Fibroblast of lung (primary cell): ENCODE measurements at regions not wholly inside any gene's neighbourhood (a gene's known extent, or its start where the extent isn't known, plus 50 kb on each side); places are given as distances from the start of the nearest gene placed in this dataset.

Experiments
- DNase-seq, 2 donors: peaks; one replicate each; pipeline versions ENCODE4 v3.0.0 to v3.0.0-alpha.2; 2010; ENCODE audit warnings: low read depth in 2 of 2
- H2AFZ ChIP-seq: 2 replicates; pipeline ENCODE4 v1.5.1; 2012; ENCODE audit warnings: low read length, control low read depth, inconsistent platforms
- H3K27ac ChIP-seq: 2 replicates; pipeline ENCODE4 v1.5.1; 2011; ENCODE audit warnings: low read length, control low read depth; ENCODE audit not compliant: insufficient read depth
- H3K27me3 ChIP-seq: 2 replicates; pipeline ENCODE4 v1.5.1; 2011; ENCODE audit warnings: mild to moderate bottlenecking, low read length; ENCODE audit not compliant: control insufficient read depth, insufficient read depth
- H3K36me3 ChIP-seq: 2 replicates; pipeline ENCODE4 v1.5.1; 2011; ENCODE audit warnings: low read length; ENCODE audit not compliant: control insufficient read depth, insufficient read depth
- H3K4me1 ChIP-seq: 2 replicates; pipeline ENCODE4 v1.5.1; 2011; ENCODE audit warnings: low read length; ENCODE audit not compliant: control insufficient read depth, insufficient read depth; ENCODE audit errors: extremely low read depth
- H3K4me2 ChIP-seq: 2 replicates; pipeline ENCODE4 v1.5.1; 2011; ENCODE audit warnings: low read length, control low read depth; ENCODE audit not compliant: insufficient read depth; ENCODE audit errors: extremely low read depth
- H3K4me3 ChIP-seq, 4 experiments: fragments of 200-600 bp in 1 of 4; sonication (generic) in 1 of 4; replicated peaks in 1 of 4; 2 replicates each; pipeline ENCODE4 v1.5.1; 2011 to 2016; ENCODE audit warnings: low read length in 4 of 4, low read depth in 3 of 4, mild to moderate bottlenecking in 3 of 4, control low read depth in 2 of 4, inconsistent platforms in 1 of 4, mixed read lengths in 1 of 4; ENCODE audit not compliant: insufficient read depth in 1 of 4; ENCODE audit errors: control extremely low read depth in 1 of 4
- H3K79me2 ChIP-seq: 2 replicates; pipeline ENCODE4 v1.5.1; 2012; ENCODE audit warnings: mild to moderate bottlenecking, low read length, inconsistent platforms; ENCODE audit not compliant: control insufficient read depth, insufficient read depth
- H3K9ac ChIP-seq: 2 replicates; pipeline ENCODE4 v1.5.1; 2011; ENCODE audit warnings: mild to moderate bottlenecking, low read length, control low read depth; ENCODE audit not compliant: insufficient read depth
- H3K9me3 ChIP-seq: 2 replicates; pipeline ENCODE4 v1.5.1; 2012; ENCODE audit warnings: low read depth, low read length; ENCODE audit not compliant: control insufficient read depth, insufficient read depth
- H4K20me1 ChIP-seq: 2 replicates; pipeline ENCODE4 v1.5.1; 2011; ENCODE audit warnings: low read length; ENCODE audit not compliant: control insufficient read depth, insufficient read depth; ENCODE audit errors: extremely low read depth
- CTCF ChIP-seq, 2 donors: IDR thresholded peaks in 1 of 2; conservative IDR thresholded peaks in 1 of 2; 1 replicate in 1 of 2; 2 replicates in 1 of 2; pipeline ENCODE4 v1.5.1; 2011 to 2012; ENCODE audit warnings: low read length in 2 of 2, control low read depth in 1 of 2, inconsistent platforms in 1 of 2, low read depth in 1 of 2, mild to moderate bottlenecking in 1 of 2
- EZH2 ChIP-seq: IDR thresholded peaks from 2 replicates; pipeline ENCODE4 v1.5.1; 2012; ENCODE audit warnings: low read length, control low read depth, mild to moderate bottlenecking; ENCODE audit errors: missing control alignments

GRCh38 chr2:195442458-195443175 lies 214.4 kb upstream of the SLC39A10 start:
- no peak overlapping the region for H3K4me3 ChIP-seq
- TF ChIP-seq EZH2: no peak
- TF ChIP-seq CTCF (conservative IDR thresholded peaks at IDR 0.05 in 1 of 2, IDR thresholded peaks at IDR 0.05 in 1 of 2; ENCODE audit: low read depth in 1 of 2, low read length in 2 of 2): no peak

GRCh38 chr2:195438692-195439091 lies 218.3 kb upstream of the SLC39A10 start:
- H3K27ac ChIP-seq: no peak overlapping the region
- no peak for TF ChIP-seq EZH2
- TF ChIP-seq CTCF (conservative IDR thresholded peaks at IDR 0.05 in 1 of 2, IDR thresholded peaks at IDR 0.05 in 1 of 2; ENCODE audit: low read depth in 1 of 2, low read length in 2 of 2): no peak
- DNase-seq: no peak
- H3K4me2 ChIP-seq: no peak overlapping the region
- H3K9me3 ChIP-seq: no peaks in the 10 kb centered on the region
- H4K20me1 ChIP-seq: no peaks in the 10 kb centered on the region
- H3K79me2 ChIP-seq: no peaks in the 10 kb centered on the region
- H3K9ac ChIP-seq: no peak overlapping the region
- no peak overlapping the region for H2AFZ ChIP-seq
- H3K4me3 ChIP-seq: no peak overlapping the region
- H3K36me3 ChIP-seq: no peaks in the 10 kb centered on the region
- H3K27me3 ChIP-seq: no peaks in the 10 kb centered on the region
- no peaks in the 10 kb centered on the region for H3K4me1 ChIP-seq

More at GRCh38 chr2:195442458-195443175, 214.4 kb upstream of the SLC39A10 start:
- no peak overlapping the region for H3K9ac ChIP-seq
- no peaks in the 10 kb centered on the region for H3K9me3 ChIP-seq
- H4K20me1 ChIP-seq: no peaks in the 10 kb centered on the region
- H3K36me3 ChIP-seq: no peaks in the 10 kb centered on the region
- no peaks in the 10 kb centered on the region for H3K79me2 ChIP-seq
- H3K4me1 ChIP-seq: peaks cover 3% of the 10 kb centered on the region
- no peak for DNase-seq
- H2AFZ ChIP-seq: no peak overlapping the region
- no peak overlapping the region for H3K27ac ChIP-seq
- no peaks in the 10 kb centered on the region for H3K27me3 ChIP-seq
- no peak overlapping the region for H3K4me2 ChIP-seq

GRCh38 chr2:195437521-195437920 lies 219.5 kb upstream of the SLC39A10 start:
- Histone ChIP-seq H3K4me1 (no peaks in the 10 kb centered on the region), H3K36me3 (no peaks in the 10 kb centered on the region), H3K9ac (no peak overlapping the region), H3K27me3 (no peaks in the 10 kb centered on the region), H3K9me3 (no peaks in the 10 kb centered on the region), H2AFZ (no peak overlapping the region), H4K20me1 (no peaks in the 10 kb centered on the region), H3K79me2 (no peaks in the 10 kb centered on the region), H3K4me3 (no peak overlapping the region), H3K27ac (no peak overlapping the region), H3K4me2 (no peak overlapping the region)
- no peak for DNase-seq
- TF ChIP-seq EZH2: no peak
- TF ChIP-seq CTCF (conservative IDR thresholded peaks at IDR 0.05 in 1 of 2, IDR thresholded peaks at IDR 0.05 in 1 of 2; ENCODE audit: low read depth in 1 of 2, low read length in 2 of 2): no peak
